Activated CD8-positive, alpha-beta T cell treated with anti-CD3 and anti-CD28 coated beads for 36 hours (primary cell): ENCODE measurements at regions not wholly inside any gene's neighbourhood (a gene's known extent, or its start where the extent isn't known, plus 50 kb on each side); places are given as distances from the start of the nearest gene placed in this dataset.

ENCODE experiments used
- ATAC-seq: fragments of 200-7000 bp; cut with Tn5 transposase; one replicate; pipeline ENCODE4 v1.10.0; 2021; ENCODE audit warnings: mild to moderate bottlenecking, moderate library complexity
- CTCF ChIA-PET: fragments of 350-600 bp; sonication (Branson Sonifier 250); formaldehyde crosslinking; loops from one replicate; lab custom pipeline; 2021; ENCODE audit warnings: antibody characterized with exemption; lab: Charles Lee
- POLR2A ChIA-PET: fragments of 350-600 bp; sonication (Branson Sonifier 250); formaldehyde crosslinking; loops from one replicate; lab custom pipeline; 2021; ENCODE audit warnings: antibody characterized with exemption; lab: Charles Lee
- DNase-seq: peaks from one replicate; pipeline ENCODE4 v3.0.0-alpha.2; 2020
- H3K27ac Mint-ChIP-seq: one replicate; pipeline ENCODE4 v1.8.0; 2021; ENCODE audit warnings: mild to moderate bottlenecking, mixed read lengths
- H3K27me3 Mint-ChIP-seq: one replicate; pipeline ENCODE4 v1.8.0; 2021; ENCODE audit warnings: mixed read lengths
- H3K36me3 Mint-ChIP-seq: one replicate; pipeline ENCODE4 v1.8.0; 2021; ENCODE audit warnings: low read depth, mixed read lengths
- H3K4me1 Mint-ChIP-seq: one replicate; pipeline ENCODE4 v1.8.0; 2021; ENCODE audit warnings: low read depth, mixed read lengths
- H3K4me3 Mint-ChIP-seq: one replicate; pipeline ENCODE4 v1.8.0; 2021; ENCODE audit warnings: mild to moderate bottlenecking, moderate library complexity, mixed read lengths
- H3K9me3 Mint-ChIP-seq: one replicate; pipeline ENCODE4 v1.8.0; 2021; ENCODE audit warnings: mixed read lengths
- intact Hi-C: fragments of 100-400 bp; cut with micrococcal nuclease; formaldehyde crosslinking; loops from one replicate; pipeline ENCODE4 v1.10.0; 2022
- TF ChIP-seq, protein P1 (sequence below): fragments of 200-600 bp; IDR thresholded peaks from one replicate; pipeline ENCODE4 v1.8.0; 2022; ENCODE audit warnings: antibody characterized with exemption, mild to moderate bottlenecking

GRCh38 chr9:16987026-16987425 is 116.6 kb upstream of the BNC2 start:
- CTCF ChIA-PET, result no interaction called here
- POLR2A ChIA-PET, result no interaction called here
- H3K4me3 Mint-ChIP-seq, result no peak overlapping the region
- no peaks in the 10 kb centered on the region for H3K4me1 Mint-ChIP-seq
- DNase-seq (no peak), ATAC-seq (no peak)
- H3K27ac Mint-ChIP-seq, result no peak overlapping the region
- H3K27me3 Mint-ChIP-seq, result peaks cover 2% of the 10 kb centered on the region
- no peaks in the 10 kb centered on the region for H3K36me3 Mint-ChIP-seq
- intact Hi-C loops, result no loop called here
- peaks cover 2% of the 10 kb centered on the region for H3K9me3 Mint-ChIP-seq
- TF ChIP-seq, protein P1, sequence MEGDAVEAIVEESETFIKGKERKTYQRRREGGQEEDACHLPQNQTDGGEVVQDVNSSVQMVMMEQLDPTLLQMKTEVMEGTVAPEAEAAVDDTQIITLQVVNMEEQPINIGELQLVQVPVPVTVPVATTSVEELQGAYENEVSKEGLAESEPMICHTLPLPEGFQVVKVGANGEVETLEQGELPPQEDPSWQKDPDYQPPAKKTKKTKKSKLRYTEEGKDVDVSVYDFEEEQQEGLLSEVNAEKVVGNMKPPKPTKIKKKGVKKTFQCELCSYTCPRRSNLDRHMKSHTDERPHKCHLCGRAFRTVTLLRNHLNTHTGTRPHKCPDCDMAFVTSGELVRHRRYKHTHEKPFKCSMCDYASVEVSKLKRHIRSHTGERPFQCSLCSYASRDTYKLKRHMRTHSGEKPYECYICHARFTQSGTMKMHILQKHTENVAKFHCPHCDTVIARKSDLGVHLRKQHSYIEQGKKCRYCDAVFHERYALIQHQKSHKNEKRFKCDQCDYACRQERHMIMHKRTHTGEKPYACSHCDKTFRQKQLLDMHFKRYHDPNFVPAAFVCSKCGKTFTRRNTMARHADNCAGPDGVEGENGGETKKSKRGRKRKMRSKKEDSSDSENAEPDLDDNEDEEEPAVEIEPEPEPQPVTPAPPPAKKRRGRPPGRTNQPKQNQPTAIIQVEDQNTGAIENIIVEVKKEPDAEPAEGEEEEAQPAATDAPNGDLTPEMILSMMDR, result no peak

GRCh38 chr9:16986556-16986955 is 116.1 kb upstream of the BNC2 start:
- ChIA-PET POLR2A (no interaction called here), CTCF (no interaction called here)
- Mint-ChIP-seq H3K27me3 (peaks cover 2% of the 10 kb centered on the region), H3K4me1 (no peaks in the 10 kb centered on the region), H3K27ac (no peak overlapping the region), H3K9me3 (peaks cover 2% of the 10 kb centered on the region), H3K36me3 (no peaks in the 10 kb centered on the region), H3K4me3 (no peak overlapping the region)
- intact Hi-C loops, result no loop called here
- TF ChIP-seq, protein P1, result no peak
- DNase-seq, result no peak
- no peak for ATAC-seq

DNA sequence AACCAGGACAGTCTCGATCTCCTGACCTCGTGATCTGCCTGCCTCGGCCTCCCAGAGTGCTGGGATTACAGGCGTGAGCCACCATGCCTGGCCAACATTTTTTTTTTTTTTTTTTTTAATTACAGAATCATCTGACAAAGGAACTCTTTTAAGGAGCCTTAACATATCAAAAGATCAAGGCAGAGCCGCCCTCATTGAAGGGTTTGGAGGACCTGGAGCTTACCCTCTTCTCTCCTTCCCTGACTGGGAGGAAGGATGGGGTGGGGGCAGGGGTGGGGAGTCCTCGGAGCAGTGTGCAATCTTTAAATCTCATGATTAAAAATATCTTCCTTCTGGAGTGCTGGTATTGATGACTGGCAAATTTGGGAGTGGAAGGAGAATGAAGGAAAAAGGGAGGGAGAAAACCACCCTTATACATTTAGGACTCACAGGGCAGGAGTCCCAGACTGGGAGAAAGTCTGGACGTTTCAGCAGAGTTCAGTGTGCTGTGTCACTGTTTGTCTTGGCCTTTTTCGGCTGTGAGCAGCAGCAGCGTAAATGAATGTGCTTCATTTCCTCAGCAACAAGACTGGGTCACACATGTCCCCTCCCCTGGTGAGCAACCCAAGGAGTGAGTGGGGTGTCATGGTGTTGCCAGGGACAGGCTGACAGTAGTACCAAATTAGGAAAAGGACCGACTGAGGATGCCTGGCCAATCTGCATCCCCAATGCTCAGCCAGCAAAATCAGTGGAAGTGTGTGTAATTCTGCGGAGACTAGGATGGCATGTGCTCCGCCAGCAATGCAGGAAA is 115.3 kb upstream of the BNC2 start:
- Mint-ChIP-seq H3K27me3 (no peaks in the 10 kb centered on the region), H3K4me3 (no peak overlapping the region), H3K27ac (no peak overlapping the region), H3K36me3 (no peaks in the 10 kb centered on the region), H3K9me3 (peaks cover 2% of the 10 kb centered on the region), H3K4me1 (no peaks in the 10 kb centered on the region)
- CTCF ChIA-PET, result no interaction called here
- POLR2A ChIA-PET, result no interaction called here
- TF ChIP-seq, protein P1, result no peak
- no peak for ATAC-seq
- intact Hi-C loops, result no loop called here
- DNase-seq, result no peak

GRCh38 chr9:16982780-16983310 is 112.4 kb upstream of the BNC2 start:
- no peaks in the 10 kb centered on the region for H3K27me3 Mint-ChIP-seq
- intact Hi-C loops, result no loop called here
- H3K27ac Mint-ChIP-seq, result no peak overlapping the region
- DNase-seq (no peak), ATAC-seq (no peak)
- H3K4me1 Mint-ChIP-seq, result no peaks in the 10 kb centered on the region
- ChIA-PET POLR2A (no interaction called here), CTCF (no interaction called here)
- TF ChIP-seq, protein P1, result no peak
- no peak overlapping the region for H3K4me3 Mint-ChIP-seq
- H3K9me3 Mint-ChIP-seq, result peaks cover 2% of the 10 kb centered on the region
- no peaks in the 10 kb centered on the region for H3K36me3 Mint-ChIP-seq

- Mint-ChIP-seq H3K9me3 (peaks cover 4% of the 10 kb centered on the region), H3K36me3 (no peaks in the 10 kb centered on the region), H3K4me3 (no peak overlapping the region), H3K27ac (no peak overlapping the region), H3K4me1 (no peaks in the 10 kb centered on the region), H3K27me3 (no peaks in the 10 kb centered on the region)
- TF ChIP-seq, protein P1, result no peak
- ATAC-seq, result no peak
- POLR2A ChIA-PET, result no interaction called here
- CTCF ChIA-PET, result no interaction called here
- no peak for DNase-seq
- intact Hi-C loops, result no loop called here
These were observed 106.0 kb upstream of the BNC2 start for GRCh38 chr9:16976427-16976826.
